Ishikawa (cell line): ENCODE measurements at regions not wholly inside any gene's neighbourhood (a gene's known extent, or its start where the extent isn't known, plus 50 kb on each side); places are given as distances from the start of the nearest gene placed in this dataset.

ENCODE experiments used
- CEBPB ChIP-seq: IDR thresholded peaks from 2 replicates; pipeline ENCODE4 v1.6.1; 2012
- CREB1 ChIP-seq: IDR thresholded peaks from 2 replicates; pipeline ENCODE4 v1.6.1; 2012; ENCODE audit warnings: low read depth
- EGR1 ChIP-seq: IDR thresholded peaks from 2 replicates; pipeline ENCODE4 v1.6.1; 2012
- EP300 ChIP-seq: IDR thresholded peaks from 2 replicates; pipeline ENCODE4 v1.6.1; 2012; ENCODE audit warnings: borderline replicate concordance
- FOXM1 ChIP-seq: IDR thresholded peaks from 2 replicates; pipeline ENCODE4 v1.6.1; 2012; ENCODE audit warnings: low read depth, borderline replicate concordance
- MAX ChIP-seq: IDR thresholded peaks from 2 replicates; pipeline ENCODE4 v1.6.1; 2012
- NFIC ChIP-seq: IDR thresholded peaks from 2 replicates; pipeline ENCODE4 v1.6.1; 2012
- RAD21 ChIP-seq: IDR thresholded peaks from 2 replicates; pipeline ENCODE4 v1.6.1; 2012; ENCODE audit warnings: low read depth
- REST ChIP-seq: IDR thresholded peaks from 2 replicates; pipeline ENCODE4 v1.6.1; 2012; ENCODE audit warnings: low read depth, mild to moderate bottlenecking
- TAF1 ChIP-seq: IDR thresholded peaks from 2 replicates; pipeline ENCODE4 v1.6.1; 2012; ENCODE audit warnings: low read depth, mild to moderate bottlenecking
- TCF12 ChIP-seq: IDR thresholded peaks from 2 replicates; pipeline ENCODE4 v1.6.1; 2012; ENCODE audit warnings: low read depth
- TEAD4 ChIP-seq: IDR thresholded peaks from 2 replicates; pipeline ENCODE4 v1.6.1; 2012
- YY1 ChIP-seq: IDR thresholded peaks from 2 replicates; pipeline ENCODE4 v1.6.1; 2012; ENCODE audit warnings: low read depth
- ZBTB7A ChIP-seq: IDR thresholded peaks from 2 replicates; pipeline ENCODE4 v1.6.1; 2012; ENCODE audit warnings: low read depth
- TF ChIP-seq, protein P1 (sequence below): IDR thresholded peaks from 2 replicates; pipeline ENCODE4 v1.6.1; 2012

- TF ChIP-seq EGR1: no peak
- no peak for TF ChIP-seq NFIC
- no peak for TF ChIP-seq YY1
- no peak for TF ChIP-seq CREB1
- no peak for TF ChIP-seq EP300
- no peak for TF ChIP-seq FOXM1
- no peak for TF ChIP-seq MAX
- no peak for TF ChIP-seq ZBTB7A
- no peak for TF ChIP-seq RAD21
- TF ChIP-seq, protein P1, sequence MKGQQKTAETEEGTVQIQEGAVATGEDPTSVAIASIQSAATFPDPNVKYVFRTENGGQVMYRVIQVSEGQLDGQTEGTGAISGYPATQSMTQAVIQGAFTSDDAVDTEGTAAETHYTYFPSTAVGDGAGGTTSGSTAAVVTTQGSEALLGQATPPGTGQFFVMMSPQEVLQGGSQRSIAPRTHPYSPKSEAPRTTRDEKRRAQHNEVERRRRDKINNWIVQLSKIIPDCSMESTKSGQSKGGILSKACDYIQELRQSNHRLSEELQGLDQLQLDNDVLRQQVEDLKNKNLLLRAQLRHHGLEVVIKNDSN: no peak
- no peak for TF ChIP-seq TCF12
- no peak for TF ChIP-seq REST
- no peak for TF ChIP-seq TAF1
Observed at GRCh38 chr5:53368966-53369605, 111.3 kb upstream of the FST start.

- TF ChIP-seq, protein P1: no peak
- TF ChIP-seq EGR1 (no peak), EP300 (no peak), MAX (no peak), FOXM1 (no peak), TEAD4 (no peak), CREB1 (no peak), TAF1 (no peak), YY1 (no peak), RAD21 (no peak), ZBTB7A (no peak), CEBPB (no peak), REST (no peak), NFIC (no peak), TCF12 (no peak)
Observed at GRCh38 chr5:53369681-53370080, 110.7 kb upstream of the FST start.

- TF ChIP-seq TEAD4 (no peak), REST (no peak)
Observed at GRCh38 chr5:53373451-53374158, 106.8 kb upstream of the FST start.

- TF ChIP-seq EP300 (no peak), REST (no peak), CREB1 (no peak), MAX (no peak), TCF12 (no peak), TEAD4 (no peak), TAF1 (no peak), CEBPB (no peak), EGR1 (no peak), RAD21 (no peak), ZBTB7A (no peak), YY1 (no peak), NFIC (no peak), FOXM1 (no peak)
- TF ChIP-seq, protein P1: no peak
Observed at GRCh38 chr5:53376853-53377252, 103.6 kb upstream of the FST start.
